ENCODE measurements at regions not wholly inside any gene's neighbourhood (a gene's known extent, or its start where the extent isn't known, plus 50 kb on each side); places are given as distances from the start of the nearest gene placed in this dataset.
"Not testable (repeated sequence)": the region's sequence is repeated elsewhere in the genome, so short reads cannot be mapped to it uniquely, and the experiment has no call there.

DNA sequence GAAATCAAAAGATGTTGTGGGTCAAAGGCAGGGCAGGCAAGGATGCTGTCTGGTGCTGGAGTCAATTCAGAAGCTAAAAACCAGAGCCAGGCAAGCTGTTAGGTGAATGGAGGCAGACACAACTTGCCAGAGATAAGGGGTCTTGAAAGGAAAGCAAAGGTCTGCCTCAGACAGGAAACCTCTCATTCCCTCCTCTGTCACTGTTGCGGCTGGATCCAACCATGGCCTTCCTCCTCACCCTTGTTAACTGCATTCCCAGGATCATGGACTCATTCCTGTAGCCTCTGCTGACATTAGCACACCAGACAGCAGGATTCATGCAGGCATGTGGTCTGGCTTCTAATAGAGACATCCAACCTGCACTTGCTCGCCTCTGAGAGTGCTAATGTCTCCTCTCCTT is 186.7 kb upstream of the HS3ST3A1 start:
- DNase-seq = no peak

DNA sequence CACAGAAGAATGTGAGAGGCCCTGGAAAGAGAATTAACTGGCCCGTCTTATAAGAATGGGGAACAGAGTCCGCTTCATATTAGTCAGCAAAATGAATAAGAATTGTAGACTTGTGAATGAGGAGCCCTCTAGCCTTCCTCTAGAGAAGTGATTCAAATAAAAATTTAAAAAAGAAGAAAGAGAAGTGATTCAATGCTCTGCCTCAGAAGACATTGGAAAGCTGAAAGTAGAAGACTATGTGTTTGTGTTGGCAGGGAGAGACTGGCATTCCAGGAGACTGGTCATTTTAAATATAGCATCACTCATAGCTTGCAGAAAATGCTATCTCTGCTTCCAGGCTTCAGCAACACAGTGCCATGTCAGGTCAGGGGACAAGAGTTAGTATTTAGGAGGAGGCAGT is 190.6 kb upstream of the HS3ST3A1 start:
- no peak for DNase-seq

- DNase-seq = no peak
Observed at GRCh38 chr17:13793951-13794350, 192.2 kb upstream of the HS3ST3A1 start.

GRCh38 chr17:13797863-13798262 is 196.1 kb upstream of the HS3ST3A1 start:
- no peak for DNase-seq

- DNase-seq = no peak
Observed at GRCh38 chr17:13806092-13806491, 204.4 kb upstream of the HS3ST3A1 start.

DNA sequence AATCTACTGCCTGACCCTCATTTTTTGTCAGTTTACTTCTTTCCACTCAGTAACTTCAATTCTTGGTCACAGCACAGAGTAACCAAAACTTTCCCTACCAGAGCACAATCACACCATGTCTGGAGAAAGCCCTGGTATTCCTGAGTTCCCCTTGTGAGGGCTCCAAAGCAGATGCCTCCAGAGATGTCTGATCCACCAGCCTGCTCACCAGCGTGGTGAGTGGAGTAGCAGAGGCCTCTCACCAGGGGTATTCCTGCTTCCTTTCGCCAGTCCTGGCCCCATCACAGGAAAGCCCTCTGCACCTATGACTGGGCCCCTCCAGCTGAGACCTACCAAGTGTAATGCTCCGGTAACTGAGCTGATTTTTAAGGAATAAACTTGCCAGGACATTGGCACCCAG is 205.4 kb upstream of the HS3ST3A1 start:
- no peak for DNase-seq

- DNase-seq = no peak
Observed at GRCh38 chr17:13812350-13812749, 210.6 kb upstream of the HS3ST3A1 start.

GRCh38 chr17:13813347-13814240 is 211.9 kb upstream of the HS3ST3A1 start:
- no peak for DNase-seq

DNA sequence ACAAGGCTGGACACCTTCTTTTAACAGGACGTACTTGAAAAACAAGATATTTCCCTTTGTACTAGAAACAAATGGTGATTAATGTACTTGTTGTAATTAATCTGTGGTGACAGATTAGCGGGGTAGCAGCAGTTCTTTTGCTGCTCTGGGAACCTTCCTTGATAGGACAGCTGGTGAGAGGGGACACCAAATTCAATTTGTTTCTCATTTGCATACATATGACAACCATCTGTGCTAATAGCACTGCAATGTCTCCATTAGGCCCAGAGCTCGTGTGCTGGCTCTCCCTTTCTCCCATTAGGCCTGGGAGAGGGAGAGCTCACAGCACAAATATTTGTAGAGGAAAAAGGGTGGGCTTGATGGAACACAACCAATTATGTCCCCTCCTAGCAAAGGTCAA is 221.0 kb upstream of the HS3ST3A1 start:
- no peak for DNase-seq

- DNase-seq = no peak
Observed at GRCh38 chr17:13825526-13826040, 223.9 kb upstream of the HS3ST3A1 start.

DNA sequence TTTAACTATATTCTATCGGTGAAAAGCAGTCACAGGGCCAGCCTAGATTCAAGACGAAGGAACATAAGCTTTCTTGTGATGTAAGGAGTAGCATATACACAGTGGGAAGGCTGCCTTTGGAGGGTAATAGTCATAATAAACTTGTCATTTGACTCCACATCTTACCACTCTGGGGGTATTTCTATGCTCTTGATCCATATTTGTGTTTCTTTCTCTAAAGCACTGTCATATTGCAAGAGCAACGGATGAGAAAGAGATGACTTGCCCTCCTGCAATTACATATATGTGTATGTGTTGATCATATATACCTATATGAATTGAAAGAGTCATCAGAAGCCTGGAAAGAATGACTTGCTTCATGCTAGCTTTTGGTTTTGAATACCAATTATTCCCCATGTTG is 225.4 kb upstream of the HS3ST3A1 start:
- no peak for DNase-seq

DNA sequence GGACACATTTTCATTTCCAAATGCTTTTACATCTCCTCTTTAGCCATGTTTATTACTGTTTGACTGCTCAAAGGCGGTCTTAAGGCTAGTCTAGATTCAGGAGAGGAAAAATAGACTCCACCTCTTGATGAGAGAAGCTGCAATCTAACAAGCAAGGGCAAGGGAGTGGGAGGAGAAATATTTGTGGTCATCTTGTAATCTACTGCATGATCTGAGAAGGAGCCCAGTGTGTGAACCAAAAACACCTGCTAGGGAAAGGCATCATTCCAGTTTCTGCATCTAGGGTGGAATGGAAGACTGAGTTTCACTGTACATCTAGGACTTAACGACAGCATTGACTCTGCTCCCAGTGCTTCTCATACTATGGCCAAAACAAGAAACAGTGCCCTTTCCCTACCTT is 232.2 kb upstream of the HS3ST3A1 start:
- no peak for DNase-seq

DNA sequence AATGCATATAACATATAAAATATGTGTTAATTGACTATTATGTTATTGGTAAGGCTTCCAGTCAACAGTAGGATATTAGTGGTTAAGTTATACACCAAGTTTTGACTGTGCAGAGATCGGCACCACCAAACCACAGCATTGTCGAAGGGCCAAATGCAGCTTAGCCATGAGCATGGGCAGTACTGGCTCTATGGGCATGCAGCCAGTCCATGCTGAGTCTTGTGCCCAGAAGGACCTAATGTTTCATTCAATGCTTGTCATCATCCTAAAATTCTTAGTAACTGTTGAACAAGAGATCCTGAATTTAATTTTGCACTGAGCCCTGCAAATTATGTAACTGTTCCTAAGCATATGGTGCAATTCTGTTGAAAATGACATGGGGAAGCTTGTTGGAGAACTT is 233.4 kb upstream of the HS3ST3A1 start:
- DNase-seq = no peak

DNA sequence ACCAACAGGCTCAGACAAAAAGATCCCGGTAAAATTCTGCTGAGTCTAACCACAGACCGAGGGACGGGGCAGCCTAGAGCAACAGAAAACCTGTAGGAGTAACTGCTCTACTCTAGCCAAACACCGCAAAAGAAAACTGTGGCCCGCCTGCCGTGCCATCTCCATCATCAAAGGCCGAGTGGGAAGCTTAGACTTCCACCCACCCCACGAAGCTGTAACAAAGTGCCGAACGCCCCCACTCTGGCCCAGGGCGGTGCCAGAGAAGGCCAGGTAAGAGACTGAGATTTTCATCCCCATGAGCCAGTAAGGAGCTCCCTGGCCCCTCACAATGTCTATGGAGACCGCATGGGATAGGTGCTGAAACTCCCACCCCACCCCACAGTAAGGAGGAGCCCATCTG is 231.9 kb upstream of the COX10 start:
- no peak for DNase-seq

- DNase-seq = no peak
Observed at GRCh38 chr17:13840254-13840653, 229.1 kb upstream of the COX10 start.

- DNase-seq = no peak
Observed at GRCh38 chr17:13843862-13844635, 225.3 kb upstream of the COX10 start.

GRCh38 chr17:13851889-13852288 is 217.4 kb upstream of the COX10 start:
- no peak for DNase-seq

- DNase-seq = not testable (repeated sequence)
Observed at GRCh38 chr17:13855730-13856129, 213.6 kb upstream of the COX10 start.

DNA sequence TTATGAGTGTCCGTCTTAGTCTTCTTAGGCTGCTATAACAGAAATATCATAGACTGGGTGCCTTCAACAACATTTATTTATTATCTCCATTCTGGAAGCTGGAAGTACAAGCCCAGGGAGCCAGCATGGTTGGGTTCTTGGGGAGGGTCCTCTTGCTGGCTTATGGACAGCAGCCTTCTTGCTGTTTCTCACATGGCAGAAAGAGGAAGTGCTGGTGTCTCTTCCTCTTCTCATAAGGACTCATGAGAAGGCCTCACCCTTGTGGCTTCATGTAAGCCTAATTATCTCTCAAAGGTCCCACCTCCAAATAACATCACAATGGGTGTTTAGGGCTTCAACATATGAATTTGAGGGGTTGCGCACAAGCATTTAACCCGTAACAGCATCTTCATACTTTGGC is 207.0 kb upstream of the COX10 start:
- no peak for DNase-seq

GRCh38 chr17:13863436-13863835 is 205.9 kb upstream of the COX10 start:
- DNase-seq = no peak

DNA sequence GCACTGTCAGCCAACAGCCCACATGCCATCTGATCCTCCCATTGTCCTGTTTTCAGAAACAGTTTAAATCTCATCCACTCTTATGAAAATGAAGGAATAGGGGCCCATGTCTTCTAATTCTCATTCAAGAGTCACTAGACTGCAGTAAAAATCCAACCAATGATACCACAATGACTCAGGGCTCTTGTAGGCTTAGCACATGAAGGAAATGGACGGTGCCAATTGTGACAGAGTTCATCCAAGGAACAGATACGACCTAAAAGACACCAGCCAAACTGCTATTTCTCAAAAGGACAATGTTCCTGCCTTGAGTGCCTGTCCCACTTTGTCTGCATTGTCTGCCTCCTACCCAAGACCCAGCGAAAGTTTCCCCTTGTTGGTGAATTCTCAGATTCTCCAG is 204.8 kb upstream of the COX10 start:
- DNase-seq = no peak

DNA sequence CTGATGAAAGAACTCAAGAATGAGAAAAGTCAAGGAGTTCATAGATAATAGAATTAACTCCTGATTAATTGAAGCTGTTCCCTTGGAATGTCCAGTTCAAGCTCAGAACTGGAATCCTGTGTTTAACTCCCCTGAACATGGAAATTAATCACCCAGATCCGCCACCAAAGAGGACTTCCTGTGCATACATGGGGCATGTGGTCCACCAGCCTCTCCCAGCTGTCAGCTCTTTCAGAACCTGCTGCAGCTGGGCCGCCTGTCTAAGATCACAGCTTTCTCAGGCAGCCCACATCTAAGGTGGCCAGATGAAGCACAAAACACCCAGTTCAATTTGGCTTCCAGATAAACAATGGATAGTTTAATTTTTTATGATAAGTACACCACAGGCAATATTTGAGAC is 203.7 kb upstream of the COX10 start:
- DNase-seq = no peak

DNA sequence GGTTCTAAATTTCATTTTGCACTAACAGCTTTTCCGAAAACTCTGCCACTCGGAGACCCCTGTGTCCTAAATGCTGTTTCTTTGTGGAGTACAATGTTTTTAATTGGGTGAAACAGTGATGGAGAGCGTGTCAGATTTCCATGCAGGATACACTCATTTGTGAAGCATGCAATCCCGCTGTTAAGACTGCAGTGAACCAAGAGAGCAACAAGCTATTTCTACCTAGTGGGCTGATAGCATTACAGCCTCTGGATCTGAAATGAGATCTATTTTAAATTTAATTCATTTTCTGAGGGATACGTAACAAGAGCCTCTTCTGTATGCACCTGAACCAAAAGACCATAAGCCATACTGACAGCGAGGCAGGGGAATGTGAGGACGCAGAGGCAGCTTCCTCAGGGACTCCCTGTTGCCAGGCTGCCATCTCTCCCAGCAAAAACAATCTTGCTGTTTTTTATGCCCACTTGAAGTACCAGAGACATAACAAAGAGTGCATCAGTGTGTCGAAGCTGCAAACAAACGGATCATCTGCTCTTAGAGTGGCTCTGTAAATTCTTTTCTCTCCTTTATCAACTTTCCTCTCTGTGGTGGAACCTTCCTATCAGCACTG is 199.9 kb upstream of the COX10 start:
- no peak for DNase-seq

GRCh38 chr17:13871261-13871660 is 198.0 kb upstream of the COX10 start:
- no peak for DNase-seq

Measured in stimulated activated CD4-positive, alpha-beta T cell treated with anti-CD3 and anti-CD28 coated beads, Interleukin-1b, Interleukin-23, amount 100 ng/mL, for 48 hours (primary cell).